ENCODE measurements at regions not wholly inside any gene's neighbourhood (a gene's known extent, or its start where the extent isn't known, plus 50 kb on each side); places are given as distances from the start of the nearest gene placed in this dataset.

DNA sequence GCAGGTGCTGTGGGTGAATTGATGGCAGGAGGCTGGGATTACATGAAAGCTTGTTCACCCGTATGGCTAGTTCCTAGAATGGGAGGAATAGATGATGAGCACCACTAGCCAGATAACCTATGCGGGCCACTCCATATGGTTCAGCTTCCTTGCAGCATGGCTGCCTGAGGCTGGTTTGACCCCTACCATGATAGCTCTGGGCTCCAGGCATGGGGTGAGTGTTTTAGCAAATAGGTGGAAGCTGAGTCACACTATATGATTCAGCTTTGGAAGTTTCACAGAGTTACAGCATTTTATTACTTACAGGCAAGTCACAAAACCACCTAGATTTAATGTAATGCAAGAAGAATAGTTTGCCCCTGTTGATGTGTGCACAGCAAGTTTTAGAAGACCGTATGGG, 603.2 kb downstream of the STIM2 start:
- no peaks in the 10 kb centered on the region for H3K4me1 ChIP-seq (ENCODE audit: control insufficient read depth, insufficient read depth, low read length)
- intact Hi-C loops (cut with micrococcal nuclease; ENCODE audit: unreplicated experiment): no loop called here
- ATAC-seq: no peak
- in situ Hi-C loops (cut with MboI): no loop called here
- no peak overlapping the region for H3K27ac ChIP-seq (ENCODE audit: control insufficient read depth, insufficient read depth)
- TF ChIP-seq MYB (IDR thresholded peaks at IDR 0.05; ENCODE audit: borderline replicate concordance, low read depth, low read length): no peak
- no peak for TF ChIP-seq TBL1XR1 (IDR thresholded peaks at IDR 0.05; ENCODE audit: low read depth, low read length)
- no peak for TF ChIP-seq FOXM1 (IDR thresholded peaks at IDR 0.05; ENCODE audit: low read depth, low read length)
- H3K79me2 ChIP-seq (ENCODE audit: control insufficient read depth, insufficient read depth, low read length): no peaks in the 10 kb centered on the region
- RAD21 ChIA-PET (ENCODE audit: unreplicated experiment): no interaction called here
- no peaks in the 10 kb centered on the region for H3K27me3 ChIP-seq (replicated peaks in 1 of 2; ENCODE audit: control insufficient read depth in 2 of 2, insufficient read depth in 2 of 2, low read length in 1 of 2)
- CTCF ChIA-PET: no interaction called here
- H2AFZ ChIP-seq (ENCODE audit: control insufficient read depth, low read depth, low read length): no peak overlapping the region
- no TSS peak for BruUV-seq (replicated peaks)
- H3K9me3 ChIP-seq (replicated peaks; ENCODE audit: control insufficient read depth, insufficient read depth, low read length): no peaks in the 10 kb centered on the region
- no peak for FAIRE-seq
- POLR2A ChIA-PET: no interaction called here
- no peak for DNase-seq (ENCODE audit: low read depth, low spot score)
- 54% methylated on average over 3 of the region's 3 CpGs for WGBS (ENCODE audit: insufficient coverage, insufficient replicate concordance, low lambda C conversion rate, missing lambda C conversion rate)
- H3K4me2 ChIP-seq (ENCODE audit: control insufficient read depth, insufficient read depth): no peak overlapping the region
- no peak overlapping the region for H3K4me3 ChIP-seq
- H3K36me3 ChIP-seq (ENCODE audit: control insufficient read depth in 2 of 2, insufficient read depth in 2 of 2, low read length in 1 of 2): no peaks in the 10 kb centered on the region
- H3K9ac ChIP-seq (ENCODE audit: control insufficient read depth, insufficient read depth, low read length): no peak overlapping the region
- H4K20me1 ChIP-seq (ENCODE audit: control insufficient read depth, insufficient read depth): no peaks in the 10 kb centered on the region
- SMC1A ChIA-PET (ENCODE audit: uncharacterized antibody, unreplicated experiment): no interaction called here

DNA sequence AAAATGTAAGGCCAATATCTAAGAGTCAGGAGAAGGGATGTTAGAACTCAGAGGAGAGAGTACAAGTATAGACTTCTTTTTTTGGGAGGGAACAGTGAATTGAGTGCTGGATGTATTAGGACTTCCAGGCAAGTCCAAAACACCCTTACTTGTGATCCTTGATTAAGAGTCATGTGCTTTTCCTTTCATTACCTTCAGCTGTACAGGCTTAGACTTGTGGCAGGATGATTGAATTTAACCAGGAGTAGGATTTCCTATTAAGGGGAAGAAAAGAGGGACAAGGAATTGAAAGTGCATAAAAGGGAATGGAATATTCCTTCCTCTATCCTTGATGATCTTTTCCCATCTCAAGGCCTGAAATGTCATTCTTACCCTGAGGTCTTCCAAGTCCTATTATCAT, 606.7 kb downstream of the STIM2 start:
- BruUV-seq (replicated peaks): no TSS peak
- TF ChIP-seq, protein P1, sequence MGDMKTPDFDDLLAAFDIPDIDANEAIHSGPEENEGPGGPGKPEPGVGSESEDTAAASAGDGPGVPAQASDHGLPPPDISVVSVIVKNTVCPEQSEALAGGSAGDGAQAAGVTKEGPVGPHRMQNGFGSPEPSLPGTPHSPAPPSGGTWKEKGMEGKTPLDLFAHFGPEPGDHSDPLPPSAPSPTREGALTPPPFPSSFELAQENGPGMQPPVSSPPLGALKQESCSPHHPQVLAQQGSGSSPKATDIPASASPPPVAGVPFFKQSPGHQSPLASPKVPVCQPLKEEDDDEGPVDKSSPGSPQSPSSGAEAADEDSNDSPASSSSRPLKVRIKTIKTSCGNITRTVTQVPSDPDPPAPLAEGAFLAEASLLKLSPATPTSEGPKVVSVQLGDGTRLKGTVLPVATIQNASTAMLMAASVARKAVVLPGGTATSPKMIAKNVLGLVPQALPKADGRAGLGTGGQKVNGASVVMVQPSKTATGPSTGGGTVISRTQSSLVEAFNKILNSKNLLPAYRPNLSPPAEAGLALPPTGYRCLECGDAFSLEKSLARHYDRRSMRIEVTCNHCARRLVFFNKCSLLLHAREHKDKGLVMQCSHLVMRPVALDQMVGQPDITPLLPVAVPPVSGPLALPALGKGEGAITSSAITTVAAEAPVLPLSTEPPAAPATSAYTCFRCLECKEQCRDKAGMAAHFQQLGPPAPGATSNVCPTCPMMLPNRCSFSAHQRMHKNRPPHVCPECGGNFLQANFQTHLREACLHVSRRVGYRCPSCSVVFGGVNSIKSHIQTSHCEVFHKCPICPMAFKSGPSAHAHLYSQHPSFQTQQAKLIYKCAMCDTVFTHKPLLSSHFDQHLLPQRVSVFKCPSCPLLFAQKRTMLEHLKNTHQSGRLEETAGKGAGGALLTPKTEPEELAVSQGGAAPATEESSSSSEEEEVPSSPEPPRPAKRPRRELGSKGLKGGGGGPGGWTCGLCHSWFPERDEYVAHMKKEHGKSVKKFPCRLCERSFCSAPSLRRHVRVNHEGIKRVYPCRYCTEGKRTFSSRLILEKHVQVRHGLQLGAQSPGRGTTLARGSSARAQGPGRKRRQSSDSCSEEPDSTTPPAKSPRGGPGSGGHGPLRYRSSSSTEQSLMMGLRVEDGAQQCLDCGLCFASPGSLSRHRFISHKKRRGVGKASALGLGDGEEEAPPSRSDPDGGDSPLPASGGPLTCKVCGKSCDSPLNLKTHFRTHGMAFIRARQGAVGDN (IDR thresholded peaks at IDR 0.05): no peak
- TF ChIP-seq, protein P2, sequence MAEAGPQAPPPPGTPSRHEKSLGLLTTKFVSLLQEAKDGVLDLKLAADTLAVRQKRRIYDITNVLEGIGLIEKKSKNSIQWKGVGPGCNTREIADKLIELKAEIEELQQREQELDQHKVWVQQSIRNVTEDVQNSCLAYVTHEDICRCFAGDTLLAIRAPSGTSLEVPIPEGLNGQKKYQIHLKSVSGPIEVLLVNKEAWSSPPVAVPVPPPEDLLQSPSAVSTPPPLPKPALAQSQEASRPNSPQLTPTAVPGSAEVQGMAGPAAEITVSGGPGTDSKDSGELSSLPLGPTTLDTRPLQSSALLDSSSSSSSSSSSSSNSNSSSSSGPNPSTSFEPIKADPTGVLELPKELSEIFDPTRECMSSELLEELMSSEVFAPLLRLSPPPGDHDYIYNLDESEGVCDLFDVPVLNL (IDR thresholded peaks at IDR 0.05; ENCODE audit: low read depth, low read length): no peak
- TF ChIP-seq SUZ12 (IDR thresholded peaks at IDR 0.05; ENCODE audit: unreplicated experiment): no peak
- TF ChIP-seq SMC3 (IDR thresholded peaks at IDR 0.05; ENCODE audit: borderline replicate concordance, low read length): no peak
- TF ChIP-seq ZNF384 (IDR thresholded peaks at IDR 0.05; ENCODE audit: borderline replicate concordance, low read depth, low read length): no peak
- H3K9ac ChIP-seq (ENCODE audit: control insufficient read depth, insufficient read depth, low read length): no peak overlapping the region
- ChIA-PET SMC1A (ENCODE audit: uncharacterized antibody, unreplicated experiment) (no interaction called here), POLR2A (no interaction called here), RAD21 (ENCODE audit: unreplicated experiment) (no interaction called here), CTCF (interaction anchor here (1.5 kb wide), 1 partner anchor 16 kb away, joined by 3 read pairs; no protein-coding TSS in a partner anchor)
- no peaks in the 10 kb centered on the region for H3K79me2 ChIP-seq (ENCODE audit: control insufficient read depth, insufficient read depth, low read length)
- no peaks in the 10 kb centered on the region for H3K36me3 ChIP-seq (ENCODE audit: control insufficient read depth in 2 of 2, insufficient read depth in 2 of 2, low read length in 1 of 2)
- FAIRE-seq (no peak), ATAC-seq (no peak), DNase-seq (ENCODE audit: low read depth, low spot score) (no peak)
- H3K27me3 ChIP-seq (replicated peaks in 1 of 2; ENCODE audit: control insufficient read depth in 2 of 2, insufficient read depth in 2 of 2, low read length in 1 of 2): no peaks in the 10 kb centered on the region
- no peaks in the 10 kb centered on the region for H3K9me3 ChIP-seq (replicated peaks; ENCODE audit: control insufficient read depth, insufficient read depth, low read length)
- in situ Hi-C loops (cut with MboI) (no loop called here), intact Hi-C loops (cut with micrococcal nuclease; ENCODE audit: unreplicated experiment) (no loop called here)
- H4K20me1 ChIP-seq (ENCODE audit: control insufficient read depth, insufficient read depth): no peaks in the 10 kb centered on the region
- H3K27ac ChIP-seq (ENCODE audit: control insufficient read depth, insufficient read depth): no peak overlapping the region
- H2AFZ ChIP-seq (ENCODE audit: control insufficient read depth, low read depth, low read length): no peak overlapping the region
- no peaks in the 10 kb centered on the region for H3K4me1 ChIP-seq (ENCODE audit: control insufficient read depth, insufficient read depth, low read length)
- no peak overlapping the region for H3K4me2 ChIP-seq (ENCODE audit: control insufficient read depth, insufficient read depth)
- H3K4me3 ChIP-seq: no peak overlapping the region

Data from GM12878 (cell line).